GM23338 (cell line): ENCODE measurements at regions not wholly inside any gene's neighbourhood (a gene's known extent, or its start where the extent isn't known, plus 50 kb on each side); places are given as distances from the start of the nearest gene placed in this dataset.

Source experiments
- CREB1 ChIP-seq: fragments of 250-450 bp; sonication (Bioruptor Pico); IDR thresholded peaks from 2 replicates; pipeline ENCODE4 v1.5.0; 2020; ENCODE audit warnings: low read depth, mild to moderate bottlenecking, moderate library complexity
- CTCF ChIP-seq, 2 experiments: fragments of 200-600 bp in 1 of 2; sonication (generic) in 1 of 2; conservative IDR thresholded peaks; 2 replicates each; pipeline versions ENCODE4 v1.5.1 to v1.6.1; 2016 to 2017; ENCODE audit warnings: antibody characterized with exemption in 2 of 2, low read depth in 2 of 2, mild to moderate bottlenecking in 2 of 2, moderate library complexity in 1 of 2
- EZH2 ChIP-seq: fragments of 200-600 bp; sonication (generic); IDR thresholded peaks from one replicate; pipeline ENCODE4 v1.8.0; 2017; ENCODE audit warnings: antibody characterized with exemption, mild to moderate bottlenecking, low read depth; ENCODE audit not compliant: unreplicated experiment
- EZH2phosphoT487 ChIP-seq: fragments of 200-600 bp; sonication (generic); IDR thresholded peaks from one replicate; pipeline ENCODE4 v1.8.1; 2018; ENCODE audit warnings: antibody characterized with exemption; ENCODE audit not compliant: unreplicated experiment
- POLR2AphosphoS5 ChIP-seq: IDR thresholded peaks from 2 replicates; pipeline ENCODE4 v1.6.1; 2016; ENCODE audit warnings: antibody characterized with exemption, low read depth

DNA sequence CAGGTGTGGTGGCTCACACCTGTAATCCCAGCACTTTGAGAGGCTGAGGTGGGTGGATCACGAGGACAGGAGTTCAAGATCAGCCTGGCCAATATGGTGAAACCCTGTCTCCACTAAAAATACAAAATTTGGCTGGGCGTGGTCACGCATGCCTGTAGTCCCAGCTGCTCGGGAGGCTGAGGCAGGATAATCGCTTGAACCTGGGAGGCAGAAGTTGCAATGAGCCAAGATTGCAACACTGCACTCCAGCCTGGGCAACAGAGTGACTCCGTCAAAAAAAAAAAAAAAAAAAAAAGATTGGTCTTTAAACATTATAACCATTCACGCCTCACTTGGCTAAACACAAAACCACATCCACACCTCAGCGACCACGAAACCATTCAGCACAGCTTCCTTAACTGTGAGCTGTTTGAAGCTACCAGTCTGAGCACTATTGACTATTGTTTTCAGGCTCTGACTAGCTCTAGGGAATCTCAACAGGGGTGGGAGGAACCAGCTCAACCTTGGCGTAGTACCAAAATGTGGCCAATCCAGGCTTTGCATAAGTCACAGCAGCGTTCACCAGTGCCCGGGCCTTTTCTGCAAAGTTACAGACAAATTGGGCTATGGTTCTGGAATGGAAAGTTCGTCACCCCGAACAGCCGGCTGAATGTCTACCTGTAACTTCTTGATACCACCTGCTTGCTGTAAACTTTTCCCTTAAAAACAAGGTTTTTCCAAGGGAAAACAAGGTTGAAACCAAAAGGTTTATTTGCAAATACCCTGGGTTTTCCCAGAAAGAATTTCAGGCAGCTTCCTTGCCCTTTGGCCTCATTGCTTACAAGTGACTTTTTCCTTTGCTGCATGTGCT, 73.6 kb upstream of the DHX15 start:
- TF ChIP-seq CTCF (conservative IDR thresholded peaks at IDR 0.05; ENCODE audit: low read depth in 2 of 2): no peak
- no peak for TF ChIP-seq POLR2AphosphoS5
- TF ChIP-seq EZH2: no peak
- no peak for TF ChIP-seq EZH2phosphoT487
- no peak for TF ChIP-seq CREB1 (CRISPR knock-in tag)
